ENCODE measurements at regions not wholly inside any gene's neighbourhood (a gene's known extent, or its start where the extent isn't known, plus 50 kb on each side); places are given as distances from the start of the nearest gene placed in this dataset.
A peak's percentile ranks its signal among the peaks of the same experiment; 100 is the strongest.
"Not testable (repeated sequence)": the region's sequence is repeated elsewhere in the genome, so short reads cannot be mapped to it uniquely, and the experiment has no call there.

GRCh38 chr9:36521148-36521547 lies 51.5 kb upstream of the MELK start:
- no peak for DNase-seq

- no peak for DNase-seq
These were observed 55.6 kb upstream of the MELK start for GRCh38 chr9:36517131-36517530.

GRCh38 chr9:36504156-36504555 lies 68.5 kb upstream of the MELK start:
- DNase-seq: no peak

- no peak for DNase-seq
These were observed 69.3 kb upstream of the MELK start for GRCh38 chr9:36503172-36504088.

- no peak for DNase-seq
These were observed 71.0 kb upstream of the MELK start for GRCh38 chr9:36501727-36502126.

- DNase-seq: not testable (repeated sequence)
These were observed 71.8 kb upstream of the MELK start for GRCh38 chr9:36500931-36501330.

- peak; percentile 51 to 80 for DNase-seq
These were observed 73.4 kb upstream of the MELK start for GRCh38 chr9:36499174-36499890.

- DNase-seq: not testable (repeated sequence)
These were observed 79.1 kb upstream of the MELK start for GRCh38 chr9:36493564-36493963.

GRCh38 chr9:36492865-36493264 lies 79.8 kb upstream of the MELK start:
- no peak for DNase-seq

- no peak for DNase-seq
These were observed 83.2 kb upstream of the MELK start for GRCh38 chr9:36489453-36489852.

GRCh38 chr9:36488389-36488756 lies 84.3 kb upstream of the MELK start:
- no peak for DNase-seq

- DNase-seq: peak; percentile 46 to 96
These were observed 85.0 kb upstream of the MELK start for GRCh38 chr9:36487482-36488388.

- DNase-seq: peak in 1 of 2 experiments; percentile 56
These were observed 85.7 kb upstream of the MELK start for GRCh38 chr9:36486933-36487481.

GRCh38 chr9:36486329-36486932 lies 86.3 kb upstream of the MELK start:
- peak in 1 of 2 experiments; percentile 50 for DNase-seq

GRCh38 chr9:36485647-36486328 lies 85.7 kb upstream of the RNF38 start:
- DNase-seq: peak in 1 of 2 experiments; percentile 10

- DNase-seq: no peak
These were observed 84.1 kb upstream of the RNF38 start for GRCh38 chr9:36484124-36484523.

- DNase-seq: peak; percentile 18 to 33
These were observed 79.0 kb upstream of the RNF38 start for GRCh38 chr9:36479101-36479500.

GRCh38 chr9:36471359-36471758 lies 71.3 kb upstream of the RNF38 start:
- DNase-seq: no peak

- DNase-seq: no peak
These were observed 70.7 kb upstream of the RNF38 start for GRCh38 chr9:36470643-36471290.

- no peak for DNase-seq
These were observed 63.4 kb upstream of the RNF38 start for GRCh38 chr9:36463467-36463866.

GRCh38 chr9:36462245-36462644 lies 62.2 kb upstream of the RNF38 start:
- DNase-seq: no peak
